UCSD-AML1 (cell line): ENCODE measurements at regions not wholly inside any gene's neighbourhood (a gene's known extent, or its start where the extent isn't known, plus 50 kb on each side); places are given as distances from the start of the nearest gene placed in this dataset.
A peak's percentile ranks its signal among the peaks of the same experiment; 100 is the strongest.
"Not testable (repeated sequence)": the region's sequence is repeated elsewhere in the genome, so short reads cannot be mapped to it uniquely, and the experiment has no call there.

Experiments used
- DNase-seq: peaks from one replicate; lab custom pipeline; 2025; ENCODE audit not compliant: unreplicated experiment; lab: John Stamatoyannopoulos, UW

GRCh38 chr2:222351035-222351434, 52.2 kb upstream of the PAX3 start:
- DNase-seq, result no peak

- no peak for DNase-seq
These were observed 54.2 kb upstream of the PAX3 start for GRCh38 chr2:222352981-222353380.

GRCh38 chr2:222353993-222354392, 55.2 kb upstream of the PAX3 start:
- DNase-seq, result no peak

GRCh38 chr2:222355860-222356259, 57.1 kb upstream of the PAX3 start:
- no peak for DNase-seq

GRCh38 chr2:222357930-222358329, 59.1 kb upstream of the PAX3 start:
- no peak for DNase-seq

GRCh38 chr2:222358876-222359275, 60.1 kb upstream of the PAX3 start:
- peak; percentile 43 for DNase-seq

GRCh38 chr2:222360146-222360545, 61.3 kb upstream of the PAX3 start:
- no peak for DNase-seq

- no peak for DNase-seq
These were observed 62.2 kb upstream of the PAX3 start for GRCh38 chr2:222360997-222361396.

- no peak for DNase-seq
These were observed 62.6 kb upstream of the SGPP2 start for GRCh38 chr2:222361787-222362186.

GRCh38 chr2:222362336-222362735, 62.0 kb upstream of the SGPP2 start:
- no peak for DNase-seq

GRCh38 chr2:222364285-222364895, 60.0 kb upstream of the SGPP2 start:
- no peak for DNase-seq

GRCh38 chr2:222368280-222368679, 56.1 kb upstream of the SGPP2 start:
- not testable (repeated sequence) for DNase-seq

- DNase-seq, result no peak
These were observed 51.4 kb upstream of the SGPP2 start for GRCh38 chr2:222372993-222373392.
